OCI-LY7 (cell line): ENCODE measurements at regions not wholly inside any gene's neighbourhood (a gene's known extent, or its start where the extent isn't known, plus 50 kb on each side); places are given as distances from the start of the nearest gene placed in this dataset.

Experiments used
- EZH2phosphoT487 ChIP-seq: fragments of 200-600 bp; sonication (generic); IDR thresholded peaks from 2 replicates; pipeline ENCODE4 v1.6.1; 2018; ENCODE audit warnings: low read depth, borderline replicate concordance, mild to moderate bottlenecking, mixed run types, antibody characterized with exemption, low read length, moderate library complexity, mixed read lengths
- TF ChIP-seq, protein P1 (sequence below): fragments of 200-600 bp; sonication (generic); conservative IDR thresholded peaks from 2 replicates; pipeline ENCODE4 v1.5.1; 2014; ENCODE audit warnings: mild to moderate bottlenecking, antibody characterized with exemption, low read length, moderate library complexity, mixed read lengths

DNA sequence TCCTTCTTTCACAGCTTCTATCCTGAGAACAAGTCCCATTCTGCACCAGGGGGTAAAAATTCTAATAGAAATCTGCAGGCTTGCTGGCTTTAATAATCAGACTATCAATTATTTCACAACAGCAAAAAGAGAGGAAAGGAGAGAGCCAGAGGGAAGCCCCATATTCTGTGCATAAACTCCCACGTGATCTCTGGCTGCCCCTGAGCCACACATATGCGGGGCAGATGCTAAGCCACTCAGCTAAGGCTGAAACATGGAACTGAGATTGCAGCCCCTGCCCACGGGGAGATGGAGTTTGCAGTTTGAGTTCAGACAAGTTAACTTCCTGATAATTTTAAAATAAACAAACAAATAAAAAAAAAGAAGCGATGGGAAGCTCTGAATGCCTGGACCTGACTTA, 254.4 kb upstream of the CCDC196 start:
- TF ChIP-seq, protein P1, sequence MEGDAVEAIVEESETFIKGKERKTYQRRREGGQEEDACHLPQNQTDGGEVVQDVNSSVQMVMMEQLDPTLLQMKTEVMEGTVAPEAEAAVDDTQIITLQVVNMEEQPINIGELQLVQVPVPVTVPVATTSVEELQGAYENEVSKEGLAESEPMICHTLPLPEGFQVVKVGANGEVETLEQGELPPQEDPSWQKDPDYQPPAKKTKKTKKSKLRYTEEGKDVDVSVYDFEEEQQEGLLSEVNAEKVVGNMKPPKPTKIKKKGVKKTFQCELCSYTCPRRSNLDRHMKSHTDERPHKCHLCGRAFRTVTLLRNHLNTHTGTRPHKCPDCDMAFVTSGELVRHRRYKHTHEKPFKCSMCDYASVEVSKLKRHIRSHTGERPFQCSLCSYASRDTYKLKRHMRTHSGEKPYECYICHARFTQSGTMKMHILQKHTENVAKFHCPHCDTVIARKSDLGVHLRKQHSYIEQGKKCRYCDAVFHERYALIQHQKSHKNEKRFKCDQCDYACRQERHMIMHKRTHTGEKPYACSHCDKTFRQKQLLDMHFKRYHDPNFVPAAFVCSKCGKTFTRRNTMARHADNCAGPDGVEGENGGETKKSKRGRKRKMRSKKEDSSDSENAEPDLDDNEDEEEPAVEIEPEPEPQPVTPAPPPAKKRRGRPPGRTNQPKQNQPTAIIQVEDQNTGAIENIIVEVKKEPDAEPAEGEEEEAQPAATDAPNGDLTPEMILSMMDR: no peak
- TF ChIP-seq EZH2phosphoT487: no peak
